HG02840 (cell line): ENCODE measurements at regions not wholly inside any gene's neighbourhood (a gene's known extent, or its start where the extent isn't known, plus 50 kb on each side); places are given as distances from the start of the nearest gene placed in this dataset.

Source experiments
- ATAC-seq: cut with Tn5 transposase; IDR thresholded peaks from one replicate; pipeline ENCODE4 v1.9.1; 2021; ENCODE audit warnings: mild to moderate bottlenecking, moderate library complexity, moderate number of reproducible peaks; ENCODE audit not compliant: unreplicated experiment, low FRiP score

- ATAC-seq, result no peak
Observed at GRCh38 chr4:137468836-137469235, 63.5 kb downstream of the PCDH18 start.

- ATAC-seq, result no peak
Observed at GRCh38 chr4:137467537-137467936, 64.8 kb downstream of the PCDH18 start.

DNA sequence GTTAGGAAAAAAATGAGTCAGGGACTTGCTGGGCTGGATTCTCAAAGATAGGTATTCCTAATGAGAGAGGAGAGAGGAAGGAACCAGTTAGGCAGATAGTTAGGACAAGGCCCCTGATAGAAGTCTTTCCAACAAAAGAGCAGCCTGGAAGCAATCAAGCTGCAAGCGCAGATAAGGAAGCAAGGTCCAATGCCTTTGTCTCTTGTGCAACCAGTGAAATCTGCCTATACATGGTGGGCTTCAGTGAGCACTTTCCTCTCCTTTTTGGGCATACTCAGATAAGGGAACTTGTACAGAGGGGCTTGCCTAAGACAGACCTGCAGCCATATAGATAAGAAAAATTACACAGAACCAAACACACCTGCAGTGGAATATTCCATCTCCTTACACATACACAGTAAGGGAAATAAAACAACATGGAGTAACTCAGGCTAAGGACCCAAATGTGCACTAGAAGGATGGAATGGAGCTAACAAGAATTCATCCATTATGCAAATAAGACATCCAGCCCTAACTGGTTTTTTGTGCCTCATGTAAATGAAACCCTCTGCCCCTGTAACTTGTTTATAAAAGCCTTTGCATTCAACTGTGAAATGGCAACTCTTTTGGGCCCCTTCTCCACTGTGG, 68.8 kb downstream of the PCDH18 start:
- ATAC-seq, result no peak

DNA sequence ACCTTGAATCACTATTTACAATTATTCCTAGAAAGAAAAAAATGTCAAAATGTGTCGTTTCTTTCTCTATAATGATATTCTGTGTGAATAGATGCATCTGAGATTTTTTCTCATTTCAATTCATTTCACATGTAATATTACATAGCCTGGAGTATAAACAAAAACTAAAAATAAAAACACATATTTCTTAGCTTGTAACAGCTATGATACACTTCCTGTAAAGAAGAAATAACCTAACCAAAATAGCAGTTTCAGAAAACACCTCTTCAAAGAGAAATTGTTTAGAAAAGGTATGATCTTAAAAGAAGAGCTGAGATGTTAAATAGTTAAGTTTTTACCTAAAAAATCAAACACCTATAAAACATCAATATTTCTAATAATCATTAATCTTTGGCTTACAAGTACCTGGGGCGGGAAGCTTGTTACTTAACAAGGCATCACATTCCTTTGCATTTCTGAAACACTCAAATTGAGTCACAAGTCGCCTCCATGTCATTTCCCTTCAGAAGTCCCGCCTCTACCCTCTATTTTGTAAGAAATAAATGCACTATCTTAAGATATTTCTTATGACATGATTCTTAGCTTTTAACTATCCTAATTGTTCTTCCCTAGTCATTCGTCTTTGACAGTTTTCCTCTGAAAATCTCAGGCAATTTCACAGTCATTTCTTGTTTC, 76.5 kb downstream of the PCDH18 start:
- no peak for ATAC-seq

DNA sequence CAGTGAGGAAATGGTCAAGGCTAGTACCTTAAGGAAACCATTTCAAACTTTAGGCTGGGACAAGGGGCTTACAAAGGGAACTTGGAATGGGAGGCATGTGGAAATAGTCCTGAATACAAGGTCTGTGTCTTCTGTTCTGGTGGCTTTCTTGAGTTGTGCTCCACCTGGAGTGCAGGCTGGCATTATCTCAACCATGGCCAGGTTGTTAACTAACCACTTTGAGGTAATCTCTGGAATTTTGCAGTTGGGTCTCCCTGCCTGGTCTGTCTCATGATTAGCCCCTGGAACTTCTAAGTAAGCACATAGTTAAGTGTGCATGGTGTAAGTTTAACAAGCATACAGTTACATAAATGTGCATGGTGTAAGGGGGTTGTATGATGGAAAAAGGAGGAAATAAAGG, 77.5 kb downstream of the PCDH18 start:
- ATAC-seq, result no peak

DNA sequence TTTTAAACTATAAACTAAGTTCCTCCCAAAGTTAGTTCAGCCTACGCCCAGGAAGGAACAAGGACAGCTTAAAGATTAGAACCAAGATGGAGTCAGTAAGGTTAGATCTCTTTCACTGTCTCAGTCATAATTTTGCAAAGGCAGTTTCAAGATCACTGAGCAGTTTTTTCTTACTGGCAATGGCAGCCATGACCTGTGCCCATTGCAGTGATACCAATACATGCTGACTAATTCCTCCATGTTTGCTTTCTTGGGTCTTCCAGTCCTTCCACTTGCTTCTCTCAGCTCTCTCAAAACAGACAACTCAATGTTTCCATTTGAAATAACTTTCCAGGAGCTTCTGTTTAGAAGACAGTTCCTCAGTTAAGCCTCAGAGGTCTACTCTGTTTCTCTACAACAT, 79.5 kb downstream of the PCDH18 start:
- no peak for ATAC-seq

DNA sequence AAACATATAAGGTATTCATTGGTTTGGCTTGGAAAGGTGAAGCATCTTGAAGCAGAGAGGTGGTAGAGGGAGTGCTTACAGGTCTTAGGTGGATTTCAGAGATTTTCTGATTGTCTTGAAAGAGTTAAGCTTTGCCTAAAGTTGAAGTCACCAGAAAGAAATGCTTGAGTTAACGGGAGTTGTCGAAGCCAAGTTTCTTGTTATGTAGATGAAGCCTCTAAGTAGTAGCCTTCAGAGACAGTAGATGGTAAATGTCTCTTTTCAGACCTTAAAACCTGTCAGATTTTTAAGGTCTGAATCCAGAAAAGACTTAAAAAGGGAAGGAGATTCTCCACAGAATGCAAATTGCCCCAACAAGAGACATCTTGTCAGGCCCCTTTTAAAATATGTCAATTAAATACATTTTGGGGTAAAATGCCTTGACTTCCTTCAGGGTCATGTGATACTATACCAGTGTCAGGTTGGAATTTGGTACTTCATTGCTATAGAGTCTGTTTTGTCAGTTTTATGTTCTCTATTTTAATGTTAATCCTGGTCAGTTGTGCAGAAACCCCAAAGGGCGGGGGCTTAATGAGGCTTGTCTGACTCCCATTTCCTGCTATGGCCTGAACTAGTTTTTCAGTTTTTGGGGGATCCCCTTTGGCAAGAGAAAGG, 81.0 kb downstream of the PCDH18 start:
- no peak for ATAC-seq

- ATAC-seq, result no peak
Observed at GRCh38 chr4:137448402-137448801, 83.9 kb downstream of the PCDH18 start.

DNA sequence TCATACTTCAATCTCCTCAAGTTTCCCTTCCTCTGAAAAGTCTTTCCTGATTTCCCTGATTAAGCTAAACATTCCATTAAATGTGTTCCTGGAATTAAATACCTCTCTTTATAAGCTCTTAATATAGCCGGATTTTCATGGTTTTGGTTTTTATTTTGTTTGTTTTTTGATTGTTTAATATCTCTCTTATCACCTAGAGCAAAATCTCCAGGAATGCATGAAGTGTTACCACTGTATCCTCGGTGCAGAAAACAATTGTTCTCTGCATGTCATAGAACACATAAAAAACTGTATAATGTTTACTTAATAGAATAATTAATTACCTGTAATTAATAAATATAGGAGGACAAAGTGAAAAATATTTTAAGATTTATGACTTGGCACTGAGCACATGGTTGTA, 86.2 kb downstream of the PCDH18 start:
- ATAC-seq, result no peak

DNA sequence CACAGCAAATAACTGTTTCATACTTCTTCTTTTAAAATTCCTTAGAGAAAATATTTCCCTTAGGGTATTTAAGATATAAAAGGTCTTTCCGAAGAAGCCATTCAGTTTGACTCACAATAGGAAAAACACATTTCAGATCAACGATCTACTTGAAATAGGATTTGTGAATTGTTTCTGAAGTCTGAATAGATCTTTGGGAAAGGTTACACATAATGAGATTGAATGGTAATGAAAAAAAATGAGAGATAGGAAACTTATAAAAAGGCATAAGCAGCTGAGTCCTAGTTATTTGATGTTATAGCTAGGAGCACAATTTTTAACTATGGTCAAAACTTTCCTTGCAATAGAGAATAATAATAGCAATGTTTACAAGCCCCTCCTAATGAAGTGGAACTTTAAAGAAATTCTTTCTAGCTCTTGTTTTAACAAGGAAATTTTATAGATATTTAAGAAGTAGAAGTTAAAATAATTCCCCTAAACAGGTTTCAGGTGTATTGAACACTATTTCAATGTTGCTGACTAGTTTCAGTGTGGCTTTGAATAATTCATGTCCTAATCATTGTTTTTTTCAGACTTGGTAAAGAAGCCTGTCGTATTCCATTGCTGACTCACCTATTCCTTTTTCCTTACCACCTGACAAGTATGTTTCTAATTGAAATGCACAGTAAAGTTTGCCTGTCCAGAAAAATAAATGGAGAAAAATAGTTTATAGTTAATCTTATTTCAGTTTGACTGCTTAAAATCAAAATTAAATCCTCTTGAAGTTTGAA, 89.1 kb downstream of the PCDH18 start:
- ATAC-seq, result no peak

DNA sequence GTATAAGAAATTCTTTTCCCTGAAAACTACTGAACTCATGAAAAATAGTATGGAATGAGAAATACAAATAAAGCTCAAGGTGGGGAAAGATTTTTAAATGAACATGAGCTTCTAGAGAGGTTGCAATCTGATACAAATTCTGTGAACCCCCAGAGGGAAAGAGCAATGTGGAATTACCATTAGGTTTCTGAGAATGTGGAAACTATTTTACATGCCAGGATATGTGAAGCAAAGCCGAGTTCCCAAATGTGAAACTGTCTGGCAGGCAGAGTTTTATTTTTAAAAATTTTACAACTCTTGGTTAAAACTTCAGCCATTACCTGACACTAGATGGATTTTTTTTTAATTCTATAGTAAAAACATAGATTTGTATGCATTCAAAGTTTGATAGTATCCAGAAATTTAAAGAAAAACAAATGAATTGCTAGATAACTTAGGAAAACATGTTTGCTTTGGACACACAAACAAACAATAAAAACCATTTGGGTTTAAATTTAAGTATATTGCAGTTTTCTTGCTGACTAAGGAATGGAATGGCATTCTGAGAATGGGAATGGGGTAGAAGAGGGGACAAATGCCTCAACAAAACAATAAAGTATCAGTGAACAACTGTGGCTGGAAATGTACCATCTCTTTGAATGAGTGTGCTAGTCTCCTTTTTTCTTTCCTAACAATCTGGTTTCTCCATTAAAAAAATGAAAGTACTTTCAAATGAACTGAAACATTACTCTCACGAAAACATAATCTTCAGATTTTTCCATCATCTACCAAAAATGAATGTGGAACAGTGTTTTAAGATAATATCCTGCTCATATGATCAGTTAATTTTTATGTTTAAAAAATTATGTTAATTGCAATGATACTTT, 99.6 kb downstream of the PCDH18 start:
- no peak for ATAC-seq

- ATAC-seq, result no peak
Observed at GRCh38 chr4:137430171-137430570, 102.1 kb downstream of the PCDH18 start.

- ATAC-seq, result no peak
Observed at GRCh38 chr4:137427411-137427810, 104.9 kb downstream of the PCDH18 start.

- no peak for ATAC-seq
Observed at GRCh38 chr4:137425281-137425680, 107.0 kb downstream of the PCDH18 start.

GRCh38 chr4:137422666-137423065, 109.6 kb downstream of the PCDH18 start:
- ATAC-seq, result no peak

GRCh38 chr4:137421796-137422195, 110.5 kb downstream of the PCDH18 start:
- no peak for ATAC-seq

DNA sequence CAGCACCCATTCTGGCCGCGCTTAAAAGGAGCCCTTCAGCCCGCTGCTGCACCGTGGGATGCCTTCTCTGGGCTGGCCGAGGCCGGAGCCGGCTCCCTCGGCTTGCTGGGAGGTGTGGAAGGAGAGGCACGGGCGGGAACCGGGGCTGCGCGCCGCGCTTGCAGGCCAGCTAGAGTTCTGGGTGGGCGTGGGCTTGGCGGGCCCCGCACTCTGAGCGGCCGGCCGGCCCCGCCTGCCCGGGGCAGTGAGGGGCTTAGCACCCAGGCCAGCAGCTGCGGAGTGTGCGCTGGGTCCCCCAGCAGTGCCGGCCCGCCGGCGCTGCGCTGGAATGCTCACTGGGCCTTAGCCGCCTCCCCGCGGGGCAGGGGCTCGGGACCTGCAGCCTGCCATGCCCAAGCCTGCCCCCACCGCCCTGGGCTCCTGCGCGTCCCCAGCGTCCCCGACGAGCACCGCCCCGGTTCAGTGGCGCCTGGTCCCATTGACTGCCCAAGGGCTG, 111.3 kb downstream of the PCDH18 start:
- ATAC-seq, result no peak

GRCh38 chr4:137417676-137418075, 114.6 kb downstream of the PCDH18 start:
- ATAC-seq, result no peak

DNA sequence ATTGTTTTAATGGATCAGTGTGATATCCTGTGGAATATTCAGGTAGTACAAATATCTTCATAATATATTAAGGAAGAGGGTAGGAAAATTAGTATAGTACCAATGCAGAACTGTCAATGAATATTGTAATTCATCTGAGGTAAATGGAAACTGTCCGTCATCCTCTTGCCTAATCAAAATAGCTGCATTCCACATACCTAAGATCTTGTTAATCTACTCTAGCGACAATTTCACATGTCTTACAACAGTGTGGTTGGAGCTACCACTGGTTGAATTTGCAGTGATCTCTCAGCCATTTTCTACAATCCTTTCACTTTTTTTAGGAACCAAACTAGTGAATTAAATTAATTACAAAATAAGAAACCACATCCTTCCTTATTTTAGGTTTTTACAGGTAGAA, 117.5 kb downstream of the PCDH18 start:
- no peak for ATAC-seq

GRCh38 chr4:137408527-137409177, 123.6 kb downstream of the PCDH18 start:
- no peak for ATAC-seq
